WTC11 (cell line): ENCODE measurements at regions not wholly inside any gene's neighbourhood (a gene's known extent, or its start where the extent isn't known, plus 50 kb on each side); places are given as distances from the start of the nearest gene placed in this dataset.

ENCODE experiments used
- CTCF ChIP-seq: fragments of 200-600 bp; IDR thresholded peaks from 2 replicates; pipeline ENCODE4 v1.8.0; 2022; ENCODE audit warnings: antibody characterized with exemption
- ELF4 ChIP-seq: sonication (generic); formaldehyde crosslinking; IDR thresholded peaks from 2 replicates; pipeline ENCODE4 v1.8.1; 2022; ENCODE audit warnings: low read depth, mild to moderate bottlenecking, moderate library complexity, missing genetic modification reagents
- FOXP1 ChIP-seq: sonication (generic); formaldehyde crosslinking; IDR thresholded peaks from 2 replicates; pipeline ENCODE4 v1.8.0; 2022; ENCODE audit warnings: missing genetic modification reagents, mild to moderate bottlenecking, moderate library complexity, borderline replicate concordance
- FOXP4 ChIP-seq: sonication (generic); formaldehyde crosslinking; IDR thresholded peaks from 2 replicates; pipeline ENCODE4 v1.8.0; 2022; ENCODE audit warnings: mild to moderate bottlenecking, missing genetic modification reagents
- IRF1 ChIP-seq: sonication (generic); formaldehyde crosslinking; IDR thresholded peaks from 2 replicates; pipeline ENCODE4 v1.8.0; 2023; ENCODE audit warnings: missing genetic modification reagents
- MAX ChIP-seq: sonication (generic); formaldehyde crosslinking; IDR thresholded peaks from 2 replicates; pipeline ENCODE4 v1.8.0; 2022; ENCODE audit warnings: mild to moderate bottlenecking, missing genetic modification reagents
- MXD4 ChIP-seq: fragments of 250-450 bp; sonication (Bioruptor Pico); IDR thresholded peaks from 2 replicates; pipeline ENCODE4 v1.8.0; 2021; ENCODE audit warnings: mild to moderate bottlenecking, moderate library complexity, borderline replicate concordance
- TEAD4 ChIP-seq: sonication (generic); formaldehyde crosslinking; IDR thresholded peaks from 2 replicates; pipeline ENCODE4 v1.8.0; 2022; ENCODE audit warnings: mild to moderate bottlenecking, missing genetic modification reagents
- USF1 ChIP-seq: sonication (generic); formaldehyde crosslinking; IDR thresholded peaks from 2 replicates; pipeline ENCODE4 v1.8.0; 2022; ENCODE audit warnings: mild to moderate bottlenecking, missing genetic modification reagents
- ZNF232 ChIP-seq: sonication (generic); formaldehyde crosslinking; IDR thresholded peaks from 2 replicates; pipeline ENCODE4 v1.8.0; 2022; ENCODE audit warnings: mild to moderate bottlenecking, missing genetic modification reagents
- ZNF281 ChIP-seq: sonication (generic); formaldehyde crosslinking; IDR thresholded peaks from 2 replicates; pipeline ENCODE4 v1.8.0; 2023; ENCODE audit warnings: mild to moderate bottlenecking, missing genetic modification reagents
- ZNF317 ChIP-seq: sonication (generic); formaldehyde crosslinking; IDR thresholded peaks from 2 replicates; pipeline ENCODE4 v1.8.1; 2023; ENCODE audit warnings: low read depth, mild to moderate bottlenecking, moderate library complexity, missing genetic modification reagents, borderline replicate concordance
- ZNF396 ChIP-seq: fragments of 250-450 bp; sonication (Bioruptor Pico); IDR thresholded peaks from 2 replicates; pipeline ENCODE4 v1.8.0; 2021; ENCODE audit warnings: mild to moderate bottlenecking, moderate library complexity, borderline replicate concordance
- ZNF423 ChIP-seq: fragments of 250-450 bp; sonication (Bioruptor Pico); IDR thresholded peaks from 2 replicates; pipeline ENCODE4 v2.1.2; 2022; ENCODE audit warnings: mild to moderate bottlenecking, moderate library complexity

GRCh38 chr10:130240409-130240808 lies 104.2 kb downstream of the GLRX3 start:
- TF ChIP-seq CTCF = no peak
- no peak for TF ChIP-seq TEAD4 (CRISPR knock-in tag)
- TF ChIP-seq IRF1 (CRISPR knock-in tag) = no peak
- TF ChIP-seq FOXP1 (CRISPR knock-in tag) = no peak
- no peak for TF ChIP-seq MAX
- no peak for TF ChIP-seq ZNF232 (CRISPR knock-in tag)
- TF ChIP-seq USF1 (CRISPR knock-in tag) = no peak
- TF ChIP-seq MXD4 (CRISPR knock-in tag) = no peak
- TF ChIP-seq ZNF396 (CRISPR knock-in tag) = no peak
- TF ChIP-seq ZNF281 = no peak
- TF ChIP-seq ZNF423 (CRISPR knock-in tag) = no peak
- TF ChIP-seq ELF4 (CRISPR knock-in tag) = no peak
- TF ChIP-seq FOXP4 = no peak
- no peak for TF ChIP-seq ZNF317 (CRISPR knock-in tag)
